ENCODE measurements at regions not wholly inside any gene's neighbourhood (a gene's known extent, or its start where the extent isn't known, plus 50 kb on each side); places are given as distances from the start of the nearest gene placed in this dataset.

- peak overlapping the region; percentile 17 for H3K4me3 ChIP-seq (ENCODE audit: low read length)
- DNase-seq (ENCODE audit: low read depth), result no peak
- peak; percentile 77 for TF ChIP-seq CTCF (conservative IDR thresholded peaks at IDR 0.05; ENCODE audit: low read depth, low read length)
Measured at GRCh38 chr11:115990004-115990447, 485.8 kb upstream of the CADM1 start.

- no peak for TF ChIP-seq CTCF (conservative IDR thresholded peaks at IDR 0.05; ENCODE audit: low read depth, low read length)
- DNase-seq (ENCODE audit: low read depth), result no peak
Measured at GRCh38 chr11:115985896-115986295, 481.7 kb upstream of the CADM1 start.

GRCh38 chr11:115984228-115984627, 480.0 kb upstream of the CADM1 start:
- no peak overlapping the region for H3K4me3 ChIP-seq (ENCODE audit: low read length)
- DNase-seq (ENCODE audit: low read depth), result no peak
- TF ChIP-seq CTCF (conservative IDR thresholded peaks at IDR 0.05; ENCODE audit: low read depth, low read length), result no peak

More at GRCh38 chr11:115985896-115986295, 481.7 kb upstream of the CADM1 start:
- H3K4me3 ChIP-seq (ENCODE audit: low read length), result no peak overlapping the region

GRCh38 chr11:115982666-115983065, 478.5 kb upstream of the CADM1 start:
- H3K4me3 ChIP-seq (ENCODE audit: low read length), result no peak overlapping the region
- no peak for TF ChIP-seq CTCF (conservative IDR thresholded peaks at IDR 0.05; ENCODE audit: low read depth, low read length)
- no peak for DNase-seq (ENCODE audit: low read depth)

GRCh38 chr11:115981814-115982471, 477.7 kb upstream of the CADM1 start:
- TF ChIP-seq CTCF (conservative IDR thresholded peaks at IDR 0.05; ENCODE audit: low read depth, low read length), result no peak
- H3K4me3 ChIP-seq (ENCODE audit: low read length), result no peak overlapping the region
- DNase-seq (ENCODE audit: low read depth), result no peak

GRCh38 chr11:115981104-115981481, 476.9 kb upstream of the CADM1 start:
- no peak for DNase-seq (ENCODE audit: low read depth)
- no peak for TF ChIP-seq CTCF (conservative IDR thresholded peaks at IDR 0.05; ENCODE audit: low read depth, low read length)
- H3K4me3 ChIP-seq (ENCODE audit: low read length), result no peak overlapping the region

GRCh38 chr11:115980337-115981103, 476.3 kb upstream of the CADM1 start:
- no peak overlapping the region for H3K4me3 ChIP-seq (ENCODE audit: low read length)
- TF ChIP-seq CTCF (conservative IDR thresholded peaks at IDR 0.05; ENCODE audit: low read depth, low read length), result no peak
- DNase-seq (ENCODE audit: low read depth), result no peak

Data from retinal pigment epithelial cell (primary cell).